AG09319 (cell line): ENCODE measurements at regions not wholly inside any gene's neighbourhood (a gene's known extent, or its start where the extent isn't known, plus 50 kb on each side); places are given as distances from the start of the nearest gene placed in this dataset.

ENCODE experiments used
- DNase-seq: peaks from one replicate; pipeline ENCODE4 v3.0.0-alpha.2; 2010; ENCODE audit warnings: low read depth; ENCODE audit errors: extremely low read depth
- TF ChIP-seq, protein P1 (sequence below): IDR thresholded peaks from 2 replicates; pipeline ENCODE4 v1.5.1; 2011; ENCODE audit warnings: low read depth, mild to moderate bottlenecking, inconsistent platforms, low read length, moderate library complexity

GRCh38 chr6:163655217-163656121 is 241.0 kb downstream of the QKI start:
- no peak for DNase-seq
- TF ChIP-seq, protein P1, sequence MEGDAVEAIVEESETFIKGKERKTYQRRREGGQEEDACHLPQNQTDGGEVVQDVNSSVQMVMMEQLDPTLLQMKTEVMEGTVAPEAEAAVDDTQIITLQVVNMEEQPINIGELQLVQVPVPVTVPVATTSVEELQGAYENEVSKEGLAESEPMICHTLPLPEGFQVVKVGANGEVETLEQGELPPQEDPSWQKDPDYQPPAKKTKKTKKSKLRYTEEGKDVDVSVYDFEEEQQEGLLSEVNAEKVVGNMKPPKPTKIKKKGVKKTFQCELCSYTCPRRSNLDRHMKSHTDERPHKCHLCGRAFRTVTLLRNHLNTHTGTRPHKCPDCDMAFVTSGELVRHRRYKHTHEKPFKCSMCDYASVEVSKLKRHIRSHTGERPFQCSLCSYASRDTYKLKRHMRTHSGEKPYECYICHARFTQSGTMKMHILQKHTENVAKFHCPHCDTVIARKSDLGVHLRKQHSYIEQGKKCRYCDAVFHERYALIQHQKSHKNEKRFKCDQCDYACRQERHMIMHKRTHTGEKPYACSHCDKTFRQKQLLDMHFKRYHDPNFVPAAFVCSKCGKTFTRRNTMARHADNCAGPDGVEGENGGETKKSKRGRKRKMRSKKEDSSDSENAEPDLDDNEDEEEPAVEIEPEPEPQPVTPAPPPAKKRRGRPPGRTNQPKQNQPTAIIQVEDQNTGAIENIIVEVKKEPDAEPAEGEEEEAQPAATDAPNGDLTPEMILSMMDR, result no peak

- TF ChIP-seq, protein P1, result no peak
Observed at GRCh38 chr6:163651915-163652668, 237.6 kb downstream of the QKI start.

DNA sequence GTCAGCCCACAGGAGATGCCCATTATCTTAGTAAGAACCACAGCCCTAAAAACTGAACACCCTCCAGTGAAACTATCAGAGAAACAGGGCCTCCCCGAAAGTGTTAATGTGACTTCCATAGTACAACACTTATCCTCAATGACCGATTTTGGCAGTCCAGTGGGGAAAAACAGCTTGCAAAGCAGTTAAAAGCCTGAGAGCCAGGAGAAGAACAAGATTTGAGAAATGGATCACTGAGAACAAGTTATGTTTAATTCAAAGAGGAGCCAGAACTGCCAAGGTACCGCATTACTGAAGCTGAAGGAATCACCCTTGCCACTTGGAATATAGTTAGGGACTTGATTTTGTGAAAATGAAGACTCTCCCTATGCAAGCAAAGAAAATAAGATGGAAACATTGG is 236.9 kb downstream of the QKI start:
- DNase-seq, result no peak
- TF ChIP-seq, protein P1, result no peak

More at GRCh38 chr6:163651915-163652668, 237.6 kb downstream of the QKI start:
- DNase-seq, result no peak

DNA sequence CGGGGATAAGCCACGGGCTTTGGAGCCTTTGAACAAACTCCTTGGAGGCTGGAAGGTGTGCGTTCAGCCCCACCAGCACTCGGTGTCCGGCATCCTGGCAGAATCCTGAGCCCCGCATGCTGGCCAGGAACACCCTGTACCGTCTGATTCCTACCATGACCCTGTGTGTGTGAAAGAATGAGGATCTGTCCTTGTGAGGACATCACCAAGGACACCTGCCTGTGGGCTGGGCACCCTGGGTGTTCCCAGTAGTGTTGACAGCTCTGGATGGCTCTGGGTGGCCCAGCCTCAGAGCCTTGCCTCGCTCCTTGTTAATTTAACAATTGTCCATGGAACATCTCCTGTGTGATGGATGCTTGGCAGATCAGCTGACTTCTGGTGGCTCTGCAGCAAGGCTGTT is 234.3 kb downstream of the QKI start:
- no peak for DNase-seq

DNA sequence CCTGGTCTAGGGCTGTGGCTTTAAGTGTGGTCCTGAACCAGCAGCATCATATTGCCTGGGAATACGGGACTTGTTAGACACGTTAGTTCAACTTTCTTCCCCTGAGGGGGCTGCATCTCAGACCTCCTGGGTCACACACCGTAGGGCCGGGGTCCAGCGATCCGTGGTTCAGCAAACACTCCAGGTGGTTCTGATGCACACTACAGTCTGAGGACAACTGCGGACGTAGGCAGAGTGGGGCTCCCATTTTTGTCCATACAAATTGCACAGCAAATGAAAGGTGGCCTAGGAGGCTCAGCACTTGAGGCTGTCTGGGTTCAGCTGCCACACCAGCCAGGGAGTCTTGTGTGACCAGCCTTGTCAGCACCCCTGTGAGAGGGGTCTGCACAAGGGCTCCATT is 233.1 kb downstream of the QKI start:
- DNase-seq, result no peak
- TF ChIP-seq, protein P1, result no peak

More for the DNA sequence above, 234.3 kb downstream of the QKI start:
- TF ChIP-seq, protein P1, result no peak

- TF ChIP-seq, protein P1, result no peak
- no peak for DNase-seq
Observed at GRCh38 chr6:163646866-163647265, 232.3 kb downstream of the QKI start.

DNA sequence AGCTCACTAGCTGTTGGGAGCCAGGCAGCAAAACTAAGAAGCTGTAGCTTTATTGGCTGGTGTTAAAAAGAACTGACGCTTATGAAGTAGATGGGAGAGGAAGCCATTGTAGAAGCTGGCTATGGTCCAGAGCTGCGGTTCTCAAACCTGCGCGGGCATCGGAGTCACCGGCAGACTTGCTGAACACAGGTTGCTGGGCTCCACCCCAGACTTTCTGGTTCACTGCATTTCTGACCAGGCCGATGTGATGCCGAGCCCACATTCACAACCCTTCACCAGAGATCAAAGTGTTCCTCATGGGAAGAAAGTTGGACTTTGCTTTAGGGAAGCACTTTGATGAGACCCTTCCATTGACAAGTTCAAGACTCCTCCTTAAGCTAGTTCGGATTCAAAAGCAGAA is 231.6 kb downstream of the QKI start:
- TF ChIP-seq, protein P1, result no peak

More for the DNA sequence above, 231.6 kb downstream of the QKI start:
- DNase-seq, result no peak
